ENCODE measurements at regions not wholly inside any gene's neighbourhood (a gene's known extent, or its start where the extent isn't known, plus 50 kb on each side); places are given as distances from the start of the nearest gene placed in this dataset.
"Not testable (repeated sequence)": the region's sequence is repeated elsewhere in the genome, so short reads cannot be mapped to it uniquely, and the experiment has no call there.

DNA sequence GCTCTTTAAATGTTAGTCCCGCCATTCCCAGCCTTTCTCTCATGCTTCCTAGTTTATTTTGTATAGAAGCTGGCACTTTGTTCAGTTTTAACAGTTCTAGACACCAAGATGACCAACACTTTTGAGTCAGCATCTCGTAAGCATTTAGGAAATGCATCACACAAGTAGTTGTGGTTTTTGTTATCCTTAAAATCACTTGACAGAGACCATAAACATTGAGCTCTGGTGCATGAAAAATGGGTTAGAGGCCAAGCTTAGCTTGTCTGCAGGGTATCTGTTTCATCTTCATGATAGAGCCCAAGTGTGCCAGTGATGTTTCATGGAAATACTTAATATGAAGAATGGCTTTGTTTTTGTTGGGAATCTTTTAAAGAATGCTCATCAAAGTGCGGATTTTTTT is 159.7 kb downstream of the DISP1 start:
- H3K4me3 Mint-ChIP-seq (ENCODE audit: unreplicated experiment) = no peak overlapping the region
- TF ChIP-seq, protein P1, sequence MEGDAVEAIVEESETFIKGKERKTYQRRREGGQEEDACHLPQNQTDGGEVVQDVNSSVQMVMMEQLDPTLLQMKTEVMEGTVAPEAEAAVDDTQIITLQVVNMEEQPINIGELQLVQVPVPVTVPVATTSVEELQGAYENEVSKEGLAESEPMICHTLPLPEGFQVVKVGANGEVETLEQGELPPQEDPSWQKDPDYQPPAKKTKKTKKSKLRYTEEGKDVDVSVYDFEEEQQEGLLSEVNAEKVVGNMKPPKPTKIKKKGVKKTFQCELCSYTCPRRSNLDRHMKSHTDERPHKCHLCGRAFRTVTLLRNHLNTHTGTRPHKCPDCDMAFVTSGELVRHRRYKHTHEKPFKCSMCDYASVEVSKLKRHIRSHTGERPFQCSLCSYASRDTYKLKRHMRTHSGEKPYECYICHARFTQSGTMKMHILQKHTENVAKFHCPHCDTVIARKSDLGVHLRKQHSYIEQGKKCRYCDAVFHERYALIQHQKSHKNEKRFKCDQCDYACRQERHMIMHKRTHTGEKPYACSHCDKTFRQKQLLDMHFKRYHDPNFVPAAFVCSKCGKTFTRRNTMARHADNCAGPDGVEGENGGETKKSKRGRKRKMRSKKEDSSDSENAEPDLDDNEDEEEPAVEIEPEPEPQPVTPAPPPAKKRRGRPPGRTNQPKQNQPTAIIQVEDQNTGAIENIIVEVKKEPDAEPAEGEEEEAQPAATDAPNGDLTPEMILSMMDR (IDR thresholded peaks at IDR 0.05; ENCODE audit: unreplicated experiment) = no peak
- CTCF ChIA-PET = interaction anchor here (0.8 kb wide), 1 partner anchor 58 kb away, joined by 3 read pairs; no protein-coding TSS in a partner anchor
- peaks cover 4% of the 10 kb centered on the region for H3K36me3 Mint-ChIP-seq (ENCODE audit: insufficient read depth, unreplicated experiment)
- H3K27ac Mint-ChIP-seq (ENCODE audit: low read depth, unreplicated experiment) = no peak overlapping the region
- no peaks in the 10 kb centered on the region for H3K9me3 Mint-ChIP-seq (ENCODE audit: unreplicated experiment)
- DNase-seq (ENCODE audit: unreplicated experiment) = peak; percentile 42
- POLR2A ChIA-PET = no interaction called here
- intact Hi-C loops (cut with micrococcal nuclease) = no loop called here
- BruUV-seq (replicated peaks) = no TSS peak
- H3K4me1 Mint-ChIP-seq (ENCODE audit: insufficient read depth, unreplicated experiment) = peaks cover 6% of the 10 kb centered on the region
- H3K27me3 Mint-ChIP-seq (ENCODE audit: insufficient read depth, unreplicated experiment) = no peaks in the 10 kb centered on the region

DNA sequence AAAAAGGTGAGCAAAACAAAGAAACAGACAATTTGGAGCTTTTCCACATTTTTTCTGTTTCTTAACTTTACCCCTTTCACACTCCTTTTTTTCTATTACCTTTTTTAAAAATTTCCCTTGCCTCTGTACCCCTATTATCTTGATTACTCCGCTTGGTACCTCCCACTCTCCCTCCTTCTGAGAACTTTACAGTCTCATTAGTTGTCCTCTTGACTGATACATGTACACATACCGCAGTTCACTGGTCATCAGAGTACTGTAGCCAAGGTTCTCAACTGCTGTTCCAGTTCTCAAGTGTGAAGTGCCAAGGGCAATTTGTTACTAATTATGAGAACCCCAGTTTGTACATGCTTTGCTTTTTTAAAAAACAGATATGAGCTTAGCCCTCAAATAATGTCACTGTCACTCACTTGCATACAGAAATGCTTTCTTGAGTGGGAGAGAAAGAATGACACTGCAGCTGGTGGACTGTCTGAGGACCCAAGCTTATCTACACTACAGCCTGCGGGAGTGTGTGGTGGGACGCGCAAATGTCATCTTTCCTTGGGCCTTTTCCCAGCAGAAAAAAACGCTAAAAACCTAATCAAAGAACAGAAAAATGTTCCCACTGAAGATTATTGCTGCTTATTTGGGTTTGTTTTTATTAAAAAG is 160.8 kb downstream of the DISP1 start:
- CTCF ChIA-PET = interaction anchor here (0.6 kb wide), 1 partner anchor 775 kb away, joined by 3 read pairs; no protein-coding TSS in a partner anchor
- Mint-ChIP-seq H3K27ac (ENCODE audit: low read depth, unreplicated experiment) (no peak overlapping the region), H3K36me3 (ENCODE audit: insufficient read depth, unreplicated experiment) (peaks cover 4% of the 10 kb centered on the region), H3K27me3 (ENCODE audit: insufficient read depth, unreplicated experiment) (no peaks in the 10 kb centered on the region), H3K9me3 (ENCODE audit: unreplicated experiment) (no peaks in the 10 kb centered on the region), H3K4me1 (ENCODE audit: insufficient read depth, unreplicated experiment) (peaks cover 6% of the 10 kb centered on the region), H3K4me3 (ENCODE audit: unreplicated experiment) (no peak overlapping the region)
- no TSS peak for BruUV-seq (replicated peaks)
- no peak for DNase-seq (ENCODE audit: unreplicated experiment)
- intact Hi-C loops (cut with micrococcal nuclease) = no loop called here
- TF ChIP-seq, protein P1 (IDR thresholded peaks at IDR 0.05; ENCODE audit: unreplicated experiment) = no peak
- POLR2A ChIA-PET = interaction anchor here (0.5 kb wide), 1 partner anchor 748 kb away, joined by 3 read pairs; no protein-coding TSS in a partner anchor

DNA sequence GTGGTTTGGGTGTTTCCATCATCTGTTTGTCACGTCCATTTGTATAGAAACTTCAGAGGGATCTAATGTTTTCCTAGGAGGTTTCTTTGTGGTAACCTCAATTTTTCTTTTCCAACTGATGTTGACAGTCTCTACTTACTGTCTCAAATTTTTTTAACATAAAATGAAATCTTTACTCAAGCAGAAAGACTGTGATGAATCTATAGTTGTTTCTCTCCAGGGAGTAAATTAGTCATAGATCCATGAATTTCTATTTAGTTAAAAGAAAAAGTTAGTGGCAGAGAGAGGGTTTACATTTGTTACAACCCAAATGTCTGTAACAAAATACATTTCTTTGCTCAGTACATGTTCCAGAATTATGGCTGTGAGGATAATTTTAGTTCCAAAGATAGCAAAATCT is 161.6 kb downstream of the DISP1 start:
- intact Hi-C loops (cut with micrococcal nuclease) = no loop called here
- H3K27ac Mint-ChIP-seq (ENCODE audit: low read depth, unreplicated experiment) = no peak overlapping the region
- TF ChIP-seq, protein P1 (IDR thresholded peaks at IDR 0.05; ENCODE audit: unreplicated experiment) = no peak
- no peaks in the 10 kb centered on the region for H3K27me3 Mint-ChIP-seq (ENCODE audit: insufficient read depth, unreplicated experiment)
- DNase-seq (ENCODE audit: unreplicated experiment) = no peak
- ChIA-PET POLR2A (no interaction called here), CTCF (no interaction called here)
- no TSS peak for BruUV-seq (replicated peaks)
- no peak overlapping the region for H3K4me3 Mint-ChIP-seq (ENCODE audit: unreplicated experiment)
- H3K9me3 Mint-ChIP-seq (ENCODE audit: unreplicated experiment) = no peaks in the 10 kb centered on the region
- peaks cover 6% of the 10 kb centered on the region for H3K4me1 Mint-ChIP-seq (ENCODE audit: insufficient read depth, unreplicated experiment)
- H3K36me3 Mint-ChIP-seq (ENCODE audit: insufficient read depth, unreplicated experiment) = peaks cover 4% of the 10 kb centered on the region

DNA sequence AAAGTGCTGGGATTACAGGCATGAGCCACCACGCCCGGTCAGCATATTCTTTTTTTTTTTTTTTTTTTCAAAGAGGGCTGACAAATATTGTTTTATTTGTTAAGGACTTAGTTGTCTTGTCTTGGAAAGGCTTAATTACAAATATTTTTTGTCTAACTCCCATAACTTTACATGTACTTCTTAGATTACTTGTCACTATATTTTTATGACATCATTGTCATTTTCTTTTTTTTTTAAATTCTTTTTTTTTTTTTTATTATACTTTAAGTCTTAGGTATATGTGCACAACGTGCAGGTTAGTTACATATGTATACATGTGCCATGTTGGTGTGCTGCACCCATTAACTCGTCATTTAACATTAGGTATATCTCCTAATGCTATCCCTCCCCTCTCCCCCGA is 162.5 kb downstream of the DISP1 start:
- H3K4me1 Mint-ChIP-seq (ENCODE audit: insufficient read depth, unreplicated experiment); H3K9me3 Mint-ChIP-seq (ENCODE audit: unreplicated experiment); H3K36me3 Mint-ChIP-seq (ENCODE audit: insufficient read depth, unreplicated experiment); POLR2A ChIA-PET; BruUV-seq (replicated peaks); intact Hi-C loops (cut with micrococcal nuclease); H3K27me3 Mint-ChIP-seq (ENCODE audit: insufficient read depth, unreplicated experiment); CTCF ChIA-PET; H3K4me3 Mint-ChIP-seq (ENCODE audit: unreplicated experiment); DNase-seq (ENCODE audit: unreplicated experiment); H3K27ac Mint-ChIP-seq (ENCODE audit: low read depth, unreplicated experiment): not testable (repeated sequence)

Measured in MCF 10A (cell line).